Prostate gland (tissue), 2 donors: ENCODE measurements at regions not wholly inside any gene's neighbourhood (a gene's known extent, or its start where the extent isn't known, plus 50 kb on each side); places are given as distances from the start of the nearest gene placed in this dataset.

Experiments used
- POLR2A ChIP-seq: fragments of 450-650 bp; IDR thresholded peaks from one replicate; pipeline ENCODE4 v1.6.1; 2016; ENCODE audit warnings: antibody characterized with exemption, mild to moderate bottlenecking
- POLR2AphosphoS5 ChIP-seq: sonication (generic); formaldehyde crosslinking; IDR thresholded peaks from one replicate; pipeline ENCODE4 v1.6.1; 2017; ENCODE audit warnings: antibody characterized with exemption
- TF ChIP-seq, protein P1 (sequence below), 4 experiments: fragments of 200-600 bp in 2 of 4; fragments of 450-650 bp in 2 of 4; sonication (generic) in 2 of 4; IDR thresholded peaks; 1 replicate in 3 of 4; 2 replicates in 1 of 4; pipeline ENCODE4 v1.5.1; 2016 to 2019; ENCODE audit warnings: antibody characterized with exemption in 4 of 4, mild to moderate bottlenecking in 2 of 4, moderate library complexity in 2 of 4

- TF ChIP-seq POLR2A = no peak
- TF ChIP-seq, protein P1, sequence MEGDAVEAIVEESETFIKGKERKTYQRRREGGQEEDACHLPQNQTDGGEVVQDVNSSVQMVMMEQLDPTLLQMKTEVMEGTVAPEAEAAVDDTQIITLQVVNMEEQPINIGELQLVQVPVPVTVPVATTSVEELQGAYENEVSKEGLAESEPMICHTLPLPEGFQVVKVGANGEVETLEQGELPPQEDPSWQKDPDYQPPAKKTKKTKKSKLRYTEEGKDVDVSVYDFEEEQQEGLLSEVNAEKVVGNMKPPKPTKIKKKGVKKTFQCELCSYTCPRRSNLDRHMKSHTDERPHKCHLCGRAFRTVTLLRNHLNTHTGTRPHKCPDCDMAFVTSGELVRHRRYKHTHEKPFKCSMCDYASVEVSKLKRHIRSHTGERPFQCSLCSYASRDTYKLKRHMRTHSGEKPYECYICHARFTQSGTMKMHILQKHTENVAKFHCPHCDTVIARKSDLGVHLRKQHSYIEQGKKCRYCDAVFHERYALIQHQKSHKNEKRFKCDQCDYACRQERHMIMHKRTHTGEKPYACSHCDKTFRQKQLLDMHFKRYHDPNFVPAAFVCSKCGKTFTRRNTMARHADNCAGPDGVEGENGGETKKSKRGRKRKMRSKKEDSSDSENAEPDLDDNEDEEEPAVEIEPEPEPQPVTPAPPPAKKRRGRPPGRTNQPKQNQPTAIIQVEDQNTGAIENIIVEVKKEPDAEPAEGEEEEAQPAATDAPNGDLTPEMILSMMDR (IDR thresholded peaks at IDR 0.05) = no peak
- TF ChIP-seq POLR2AphosphoS5 = no peak
These were observed 101.0 kb upstream of the THBS1 start for GRCh38 chr15:39479911-39480310.
